NCI-H446 (cell line): ENCODE measurements at regions not wholly inside any gene's neighbourhood (a gene's known extent, or its start where the extent isn't known, plus 50 kb on each side); places are given as distances from the start of the nearest gene placed in this dataset.
"Not testable (repeated sequence)": the region's sequence is repeated elsewhere in the genome, so short reads cannot be mapped to it uniquely, and the experiment has no call there.

Source experiments
- DNase-seq, 2 experiments: peaks; one replicate each; lab custom pipeline; 2025; lab: John Stamatoyannopoulos, UW

DNA sequence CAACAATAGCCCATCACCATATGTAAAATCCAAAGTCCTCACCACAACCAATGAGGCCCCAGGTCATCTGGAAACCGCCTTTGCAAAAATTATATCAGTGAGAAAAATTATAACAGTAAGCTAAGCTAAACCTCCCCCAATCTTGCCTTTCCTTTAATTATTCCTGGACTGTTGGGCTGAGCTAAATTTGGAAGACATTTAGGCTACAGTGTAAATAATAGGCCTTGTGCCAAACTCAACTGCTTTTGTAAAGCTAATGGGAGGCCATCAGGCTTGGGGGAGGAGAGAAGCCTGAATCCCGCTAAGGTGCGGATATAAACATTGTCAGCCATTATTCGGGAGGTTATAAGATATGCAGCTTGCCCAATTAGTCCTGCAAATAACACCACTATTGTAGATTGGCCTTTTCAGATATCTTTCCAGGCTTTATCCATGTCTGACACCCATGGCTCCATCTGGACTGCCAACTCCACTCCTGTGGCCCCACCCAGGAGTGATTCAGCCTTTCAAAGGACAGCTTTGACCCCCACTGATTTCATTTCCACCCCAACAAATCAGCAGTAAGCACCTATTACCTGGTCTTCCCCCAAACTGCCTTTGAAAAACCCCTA is 53.0 kb upstream of the CA12 start:
- peak; percentile 31 to 62 for DNase-seq

DNA sequence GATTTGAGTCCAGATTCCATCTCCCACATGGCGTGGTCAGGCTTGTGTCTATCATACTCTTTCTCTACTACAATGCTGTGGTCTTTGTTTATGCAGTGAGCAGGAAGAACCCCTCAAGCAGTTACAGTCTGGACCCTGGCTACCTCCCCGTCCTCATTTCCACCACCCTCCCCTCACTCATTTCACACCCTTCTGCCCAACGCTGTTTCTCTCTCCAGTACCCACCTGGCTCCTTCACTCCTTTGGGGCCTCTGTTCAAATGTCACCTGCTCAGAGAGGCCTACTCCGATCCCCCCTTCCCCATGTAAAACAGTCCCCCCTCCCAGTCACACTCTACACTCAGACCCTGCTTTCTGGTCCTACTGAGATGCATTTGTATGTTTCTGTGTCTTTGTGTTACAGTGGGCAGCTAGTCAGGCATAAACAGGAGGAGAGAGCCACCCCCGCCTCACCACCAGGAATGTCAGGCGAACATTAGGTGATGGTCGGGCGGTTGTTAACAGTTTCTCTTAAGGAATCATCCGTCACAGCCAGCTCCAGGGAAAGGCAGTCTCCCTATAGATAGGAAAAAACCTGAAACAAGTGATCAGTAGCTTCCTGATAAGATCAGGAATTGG is 53.7 kb upstream of the CA12 start:
- no peak for DNase-seq

DNA sequence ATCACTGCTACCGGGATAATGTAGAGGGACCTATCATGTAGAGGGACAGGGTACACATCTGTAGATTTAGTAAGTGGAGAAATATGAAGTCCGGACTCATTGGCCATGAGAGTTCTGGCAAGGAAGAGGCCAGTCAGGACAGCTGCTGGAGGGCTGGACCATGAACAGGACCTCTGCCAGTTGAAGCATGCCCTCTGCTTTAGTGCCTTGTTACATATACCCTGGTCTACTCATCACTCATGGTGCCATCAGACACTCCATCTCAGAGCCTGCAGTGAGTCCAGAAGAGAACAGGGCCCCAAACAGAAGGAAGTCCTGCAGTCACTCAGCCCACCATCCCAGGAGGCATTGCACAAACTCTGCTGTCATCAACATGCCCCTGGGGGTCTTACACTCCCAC is 54.7 kb upstream of the CA12 start:
- no peak for DNase-seq

DNA sequence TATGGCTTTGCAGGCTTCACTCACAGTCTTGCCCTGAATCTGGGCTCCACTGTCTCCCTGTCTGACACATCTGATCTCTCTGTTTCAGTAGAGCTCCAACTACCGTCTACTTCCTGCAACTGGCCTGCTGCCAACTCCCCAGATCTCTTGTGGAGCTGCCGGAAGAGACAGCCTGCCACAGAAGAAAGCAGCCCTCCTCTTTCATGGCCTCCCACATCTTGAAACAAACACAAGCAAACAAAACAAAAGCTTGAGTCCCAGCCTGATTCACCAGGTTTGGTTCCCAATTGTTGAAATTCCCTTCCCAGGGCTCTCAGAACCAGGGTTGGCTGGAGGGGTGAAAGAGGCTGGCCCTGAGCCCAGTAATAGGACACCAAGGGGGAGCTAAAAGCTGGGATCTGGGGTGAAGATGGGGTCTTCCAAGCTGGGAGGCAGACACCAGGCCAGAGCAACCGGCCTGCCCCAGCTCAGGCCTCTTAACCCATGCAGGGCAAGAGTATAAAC is 55.3 kb upstream of the CA12 start:
- DNase-seq, result peak; percentile 48 to 83

DNA sequence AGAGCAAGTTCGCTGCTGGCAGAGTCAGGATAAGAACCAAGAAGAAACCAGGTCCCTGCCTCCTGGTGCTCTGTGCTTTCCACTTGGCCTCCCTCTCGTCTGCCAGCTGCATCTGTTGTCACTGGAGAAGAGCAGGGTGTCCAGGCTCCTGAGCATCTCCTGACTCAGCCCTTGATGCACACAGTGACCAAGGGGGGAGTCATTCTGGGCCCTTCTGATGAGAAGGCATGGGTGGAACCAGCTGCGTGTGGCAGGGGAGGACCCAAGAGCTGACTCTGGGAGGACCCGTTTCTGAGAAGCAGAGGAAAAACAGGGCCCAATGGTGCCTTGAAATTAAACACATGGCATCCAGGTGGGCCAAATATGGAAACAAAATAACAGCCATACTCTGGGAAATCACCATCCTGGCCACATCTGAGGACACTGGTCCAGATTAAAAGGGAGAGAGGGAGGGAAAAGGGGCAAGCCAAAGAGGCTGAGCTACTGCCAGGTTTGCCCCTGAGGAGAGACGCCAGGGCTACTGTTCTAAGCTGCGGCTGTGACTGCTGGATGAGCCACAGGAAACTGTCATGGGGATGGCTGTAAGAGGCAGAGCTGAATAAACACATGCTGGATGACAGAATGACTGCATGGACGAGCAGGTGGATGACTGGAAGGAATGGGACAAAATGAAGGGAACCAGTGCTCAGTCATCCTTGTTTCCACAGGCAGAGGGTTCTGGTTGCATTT is 58.1 kb upstream of the CA12 start:
- no peak for DNase-seq

DNA sequence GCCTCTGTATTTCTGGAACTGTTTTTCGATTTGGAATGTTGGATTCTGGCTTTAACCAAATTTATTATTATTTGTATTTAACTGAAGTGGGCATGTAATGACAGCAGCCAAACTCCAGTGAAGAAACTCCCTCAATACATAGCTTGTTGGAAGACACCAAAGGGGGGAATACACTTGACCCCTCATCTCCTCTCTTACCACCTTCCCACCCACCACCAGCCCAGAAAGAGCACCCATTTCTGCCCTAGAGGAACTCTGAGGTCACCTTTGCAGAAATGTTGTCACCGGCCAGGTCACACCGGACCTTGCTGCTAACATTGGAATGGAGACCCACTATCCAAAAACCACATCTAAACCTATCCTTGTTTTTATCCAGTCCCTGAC is 58.6 kb upstream of the CA12 start:
- no peak for DNase-seq

DNA sequence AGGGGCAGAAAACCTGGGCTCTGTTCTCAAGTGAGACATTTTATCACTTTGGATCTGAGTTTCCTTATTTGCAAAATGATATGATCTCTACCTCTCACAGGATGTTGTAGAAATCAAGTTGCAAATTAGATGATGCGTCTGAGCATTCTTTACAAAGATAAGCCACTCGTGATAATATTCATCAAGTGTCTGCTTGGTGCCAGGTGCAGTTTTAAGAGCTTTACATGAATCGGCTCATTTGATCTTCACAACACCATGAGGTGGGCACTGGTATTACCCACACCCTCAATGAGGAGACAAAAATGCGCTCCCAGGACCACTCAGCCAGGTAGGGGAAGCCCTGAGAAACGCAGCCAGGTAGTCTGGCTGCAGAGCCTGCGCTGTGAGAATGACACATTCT is 59.1 kb upstream of the CA12 start:
- no peak for DNase-seq

DNA sequence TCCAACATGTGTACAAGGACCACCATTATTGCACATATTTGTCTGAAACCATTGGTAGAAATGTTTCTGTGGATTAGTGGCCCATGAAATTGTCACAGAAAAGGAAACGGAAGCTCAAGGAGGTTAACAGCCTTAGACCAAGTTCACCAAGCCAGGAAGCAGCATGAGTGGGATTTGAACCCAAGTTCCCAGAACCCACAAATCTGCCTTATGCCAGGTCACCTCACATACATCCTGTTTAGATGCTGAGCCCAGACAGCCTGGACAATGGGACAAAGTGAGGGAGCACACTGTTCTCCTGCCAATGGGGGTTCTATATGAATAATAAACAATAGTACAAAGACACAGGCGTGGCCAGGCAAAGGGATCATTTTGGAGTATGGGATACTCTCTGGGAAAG is 59.6 kb upstream of the CA12 start:
- no peak for DNase-seq

DNA sequence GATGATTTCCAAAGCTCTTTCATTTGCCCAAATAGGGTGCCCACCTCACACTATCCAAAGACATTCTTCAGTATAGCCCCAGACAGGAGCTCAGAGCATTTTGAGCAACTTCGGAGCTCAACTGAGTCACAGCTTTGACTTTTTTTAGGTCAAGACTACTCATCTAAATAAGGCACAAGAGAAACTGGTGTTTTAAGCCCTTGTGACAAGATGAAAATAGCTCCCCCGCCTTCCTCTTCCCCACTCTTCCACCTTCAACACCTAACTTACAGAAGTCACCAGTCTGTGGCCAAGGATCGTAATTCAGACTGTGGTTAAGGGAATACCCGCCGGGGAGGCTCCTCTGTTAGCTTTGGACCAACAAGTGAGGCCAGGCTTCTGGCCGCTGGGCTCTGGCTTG is 60.4 kb upstream of the CA12 start:
- no peak for DNase-seq

DNA sequence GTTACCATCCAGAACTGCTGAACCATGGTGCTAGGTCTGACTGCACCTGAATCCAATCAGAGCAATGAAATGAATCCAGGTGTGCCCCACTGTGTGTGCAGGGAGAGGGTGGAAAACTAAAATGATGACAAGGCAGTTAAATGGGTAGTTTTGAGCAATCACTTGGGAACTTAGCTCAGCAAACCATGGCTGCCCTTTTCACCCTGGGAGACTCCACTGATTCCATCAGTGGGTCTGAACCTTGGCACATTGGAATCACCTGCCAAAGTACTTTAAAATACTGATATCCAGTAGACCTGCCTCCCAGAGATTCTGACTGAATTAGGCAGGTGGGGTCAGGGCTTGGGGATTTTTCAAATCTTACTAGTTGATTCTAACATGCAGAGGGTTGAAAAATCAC is 59.8 kb upstream of the USP3 start:
- DNase-seq, result no peak

DNA sequence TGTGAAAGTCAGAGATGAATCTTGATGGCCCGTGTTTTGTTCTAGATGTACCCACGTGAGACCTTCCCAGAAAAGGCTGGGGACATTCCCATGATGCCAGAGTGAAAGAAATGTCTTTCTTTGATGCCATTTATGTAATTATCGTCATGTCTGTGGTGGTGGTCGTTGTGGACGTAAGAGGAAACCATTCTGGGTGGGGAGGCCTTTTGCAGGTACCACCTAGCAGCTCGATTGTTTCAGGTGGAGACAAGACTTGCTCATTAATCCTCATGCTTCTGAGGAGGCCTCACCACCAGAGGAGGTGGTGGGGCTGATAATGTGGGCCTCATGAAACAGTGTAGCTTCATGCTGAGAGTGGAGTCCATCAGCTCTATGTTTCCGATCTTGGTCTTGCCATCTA is 58.1 kb upstream of the USP3 start:
- no peak for DNase-seq

DNA sequence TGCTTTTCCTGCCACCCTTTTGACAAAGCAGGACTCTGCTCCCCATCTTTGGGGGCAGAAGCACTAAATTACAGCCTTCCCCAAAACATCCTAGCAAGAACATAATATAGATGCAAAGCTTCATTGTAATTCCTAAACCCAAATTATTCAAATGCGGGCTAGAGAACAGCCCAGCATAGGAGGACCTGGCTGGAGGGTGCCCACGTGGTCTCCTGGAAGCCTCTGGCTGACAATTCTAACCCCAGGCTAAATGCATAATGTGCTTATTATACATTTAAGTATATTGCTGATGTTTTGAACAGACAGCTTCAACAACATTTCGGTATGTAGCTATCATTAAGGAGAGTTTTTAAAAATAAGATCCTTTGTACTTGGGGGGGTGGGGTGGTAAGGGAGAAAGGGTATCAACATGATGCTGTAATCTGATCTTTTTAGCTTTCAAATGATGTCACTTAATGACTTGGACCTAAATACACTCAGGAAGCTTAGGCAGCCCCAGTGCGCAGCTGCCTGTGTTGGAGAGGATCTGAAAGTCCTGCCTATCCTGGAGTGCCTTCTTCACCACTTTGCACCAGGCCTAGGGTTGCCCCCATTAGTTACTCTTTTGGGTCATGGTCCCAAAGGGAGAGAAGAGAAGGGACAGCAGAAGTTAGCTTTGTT is 57.2 kb upstream of the USP3 start:
- no peak for DNase-seq

DNA sequence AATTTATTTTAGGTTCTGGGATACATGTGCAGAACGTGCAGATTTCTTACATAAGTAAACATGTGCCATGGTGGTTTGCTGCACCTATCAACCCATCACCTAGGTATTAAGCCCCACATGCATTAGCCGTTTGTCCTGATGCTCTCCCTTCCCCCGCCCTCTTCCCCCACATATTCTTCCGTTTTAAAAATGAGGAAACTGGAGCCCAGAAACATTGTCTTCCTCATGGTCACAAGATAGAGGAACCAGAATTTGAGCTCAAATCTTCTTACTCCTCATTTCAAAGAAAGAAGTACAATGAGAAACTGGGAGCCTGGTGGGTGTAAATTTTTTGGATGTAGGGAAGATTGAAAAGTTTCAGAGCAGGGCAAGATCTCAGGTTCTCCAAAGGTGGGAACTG is 56.1 kb upstream of the USP3 start:
- DNase-seq, result no peak

DNA sequence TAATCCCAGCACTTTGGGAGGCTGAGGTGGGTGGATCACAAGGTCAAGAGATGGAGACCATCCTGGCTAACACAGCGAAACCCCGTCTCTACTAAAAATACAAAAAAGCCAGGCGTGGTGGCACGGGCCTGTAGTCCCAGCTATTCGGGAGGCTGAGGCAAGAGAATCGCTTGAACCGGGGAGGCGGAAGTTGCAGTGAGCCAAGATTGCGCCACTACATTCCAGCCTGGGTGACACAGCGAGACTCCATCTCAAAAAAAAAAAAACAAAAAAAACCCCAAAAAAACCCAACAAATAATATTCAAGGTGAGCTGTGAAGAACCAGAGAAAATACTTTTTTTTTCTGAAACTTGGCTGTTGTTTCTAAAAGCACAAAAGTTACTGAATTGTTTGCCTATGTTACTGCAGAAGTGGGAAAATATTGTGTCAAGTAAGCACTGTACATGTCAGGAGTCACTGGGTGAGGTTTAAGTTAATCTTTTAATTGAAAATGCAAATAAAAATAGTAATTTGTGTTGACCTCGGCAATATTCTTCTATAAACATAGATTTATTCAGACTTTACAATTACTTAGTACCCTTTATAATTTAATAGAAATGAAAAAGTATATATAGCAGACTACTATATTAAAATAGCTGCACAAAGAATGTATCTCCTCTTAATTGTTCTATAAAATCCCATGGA is 55.4 kb upstream of the USP3 start:
- not testable (repeated sequence) for DNase-seq

DNA sequence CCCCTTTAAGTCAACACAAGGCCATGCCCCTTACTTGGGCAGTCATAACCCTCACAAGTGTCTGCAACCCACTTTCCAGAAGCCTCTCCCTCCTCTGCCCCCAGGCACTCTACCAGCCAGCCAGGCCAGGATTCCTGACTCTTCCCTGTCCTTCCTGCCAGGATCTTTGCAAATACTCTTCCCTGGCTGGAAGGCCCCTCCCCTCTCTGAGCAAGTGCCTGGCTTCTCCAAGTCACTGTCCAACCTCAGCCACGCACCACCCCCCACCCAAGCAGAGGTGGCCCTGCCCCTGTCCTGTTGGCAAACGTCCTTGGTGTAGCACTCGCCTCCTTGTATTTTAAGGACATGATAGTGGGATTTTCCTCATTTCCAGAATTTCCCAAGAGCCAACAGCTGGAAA is 54.7 kb upstream of the USP3 start:
- DNase-seq, result no peak

DNA sequence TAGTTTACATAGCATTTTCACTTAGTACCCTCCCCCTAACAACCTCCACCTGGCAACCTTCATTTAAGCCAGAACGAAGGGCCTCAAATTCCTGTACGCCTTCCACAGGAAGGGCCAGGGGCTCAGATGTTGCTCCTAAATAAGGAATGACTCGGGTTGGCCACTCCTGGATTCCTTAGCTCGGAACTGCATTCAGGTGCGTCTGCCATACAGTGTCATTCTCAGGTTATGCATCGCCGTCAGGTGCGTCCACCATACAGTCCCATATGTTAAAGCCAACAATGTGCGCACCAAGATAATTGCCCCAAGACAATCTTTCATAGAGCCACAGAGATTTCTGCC is 53.5 kb upstream of the USP3 start:
- no peak for DNase-seq

DNA sequence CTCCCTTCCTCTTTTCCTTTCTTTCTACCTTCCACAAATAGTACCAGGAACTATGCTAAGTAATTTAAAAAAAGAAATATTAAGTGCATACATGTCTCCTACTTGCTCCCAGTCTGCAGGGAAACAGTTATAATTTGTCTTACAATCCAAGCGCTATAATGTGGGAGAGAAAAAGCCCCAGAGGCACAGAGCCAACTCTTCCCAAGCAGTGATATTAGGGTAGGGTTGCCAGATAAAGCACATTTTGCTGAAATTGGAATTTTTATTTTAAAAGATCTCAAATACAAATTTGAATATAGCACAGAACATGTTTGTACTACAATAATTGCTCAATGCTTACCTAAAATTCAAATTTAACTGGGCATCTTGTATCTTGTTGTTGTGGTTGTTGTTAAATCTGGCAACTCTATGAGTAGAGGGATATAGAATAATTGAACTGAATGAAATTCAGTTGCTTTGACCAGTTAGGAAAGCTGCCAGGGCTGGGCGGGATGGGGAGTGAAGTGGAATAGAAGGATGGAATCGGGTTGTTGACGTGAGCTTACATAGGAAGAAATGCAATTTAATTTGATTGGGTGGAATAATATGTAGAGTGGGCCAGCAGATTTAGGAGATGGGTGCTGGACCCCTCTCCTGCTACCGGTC is 52.6 kb upstream of the USP3 start:
- peak in 1 of 2 experiments; percentile 31 for DNase-seq

DNA sequence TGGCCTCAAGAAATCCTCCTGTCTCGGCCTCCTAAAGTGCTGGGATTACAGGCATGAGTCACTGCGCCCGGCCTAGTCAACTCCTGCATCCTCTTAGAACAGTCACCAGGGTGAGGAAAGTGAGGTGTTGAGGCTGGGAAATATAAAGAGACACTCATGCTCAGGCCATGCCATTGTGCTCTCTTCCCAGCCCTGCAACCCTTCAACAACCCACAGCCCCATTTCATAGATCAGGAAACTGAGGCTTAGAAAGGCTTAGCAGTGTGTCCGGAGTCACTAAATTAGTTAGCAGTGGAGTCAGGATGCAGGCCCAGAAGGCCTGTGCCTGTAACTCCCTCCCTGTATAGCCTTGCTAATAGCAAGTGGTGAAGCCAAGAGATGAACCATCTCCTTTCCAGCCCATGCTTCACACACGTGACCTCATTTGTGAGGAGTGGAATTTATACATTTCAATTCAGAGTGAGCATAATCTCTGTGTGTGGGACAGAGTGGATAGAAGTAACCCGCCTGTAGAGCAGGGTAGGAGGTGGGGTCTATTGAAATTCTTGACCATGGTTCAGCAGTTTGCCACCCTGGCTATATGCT is 51.7 kb upstream of the USP3 start:
- no peak for DNase-seq

DNA sequence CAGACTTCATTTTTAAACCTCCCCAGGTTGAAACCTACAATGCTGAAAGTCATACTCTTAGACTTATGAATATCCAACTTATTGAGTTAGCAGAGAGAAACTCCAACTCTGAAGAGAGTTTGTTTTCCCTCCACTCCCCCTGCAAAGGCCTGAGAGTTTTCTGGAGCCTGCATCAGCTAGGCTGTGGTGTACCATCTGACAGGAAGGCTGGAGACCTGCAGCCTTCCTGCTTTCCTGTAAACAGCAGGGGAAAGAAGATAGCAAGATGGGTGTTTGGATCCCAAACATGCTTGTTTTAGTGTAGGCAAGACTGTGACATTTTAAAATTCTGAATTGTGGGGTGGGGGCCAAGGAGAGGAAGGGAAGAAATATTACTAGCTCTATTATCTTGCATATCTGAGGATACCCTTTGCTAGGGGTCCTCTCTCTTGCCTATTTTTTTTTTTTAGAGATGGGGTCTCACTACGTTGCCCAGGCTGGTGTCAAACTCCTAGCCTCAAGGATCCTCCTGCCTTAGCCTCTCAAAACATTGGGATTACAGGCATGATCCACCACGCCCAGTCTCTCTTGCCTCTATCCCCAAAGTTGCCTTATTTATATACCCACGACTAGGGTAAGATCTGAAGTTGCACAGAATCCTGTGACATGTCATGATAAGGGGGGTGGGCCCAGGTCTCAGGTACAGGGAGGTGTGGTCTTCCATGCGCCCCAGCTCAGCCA is 51.0 kb upstream of the USP3 start:
- DNase-seq, result no peak

DNA sequence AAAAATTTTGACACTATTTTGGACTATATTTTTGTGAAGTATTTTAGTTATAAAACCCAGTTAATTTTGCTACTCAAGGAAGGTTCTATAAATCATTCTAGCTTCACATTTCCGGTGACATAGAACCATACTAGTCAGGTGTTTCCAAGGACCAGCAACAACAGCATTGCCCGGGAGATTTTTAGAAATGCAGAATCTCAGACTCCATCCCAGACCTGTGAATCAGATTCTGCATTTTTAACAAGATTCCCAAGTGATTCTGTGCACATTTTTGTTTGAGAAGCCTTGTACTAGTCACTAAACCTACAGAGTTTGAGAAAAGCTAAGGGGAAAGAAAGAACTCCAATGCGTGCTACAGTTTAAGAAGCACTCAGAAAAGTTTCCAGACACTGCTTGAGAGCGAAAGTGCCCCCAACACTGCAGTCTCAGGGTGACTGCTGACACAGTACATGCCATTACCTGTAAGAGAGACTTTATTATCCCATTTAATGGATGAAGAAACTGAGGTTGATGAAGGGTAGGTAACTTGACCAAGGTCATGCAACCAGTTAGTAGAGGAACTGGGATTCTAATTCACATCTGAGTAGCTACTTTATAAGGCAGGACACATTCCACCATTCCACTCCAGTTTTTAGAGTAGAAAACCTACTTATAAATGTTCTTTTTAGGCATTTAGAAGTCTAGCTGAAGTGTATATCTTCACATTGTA is 49.7 kb upstream of the USP3 start:
- no peak for DNase-seq
